A549 (cell line): ENCODE measurements at regions not wholly inside any gene's neighbourhood (a gene's known extent, or its start where the extent isn't known, plus 50 kb on each side); places are given as distances from the start of the nearest gene placed in this dataset.

Experiments used
- BHLHE40 ChIP-seq: IDR thresholded peaks from 2 replicates; pipeline ENCODE4 v1.6.1; 2012; ENCODE audit warnings: low read depth, low read length, inconsistent platforms
- CEBPB ChIP-seq, 2 experiments: fragments of >200 bp in 1 of 2; sonication (Bioruptor Twin) in 1 of 2; formaldehyde crosslinking in 1 of 2; IDR thresholded peaks; 2 replicates each; pipeline ENCODE4 v1.6.1; 2012 to 2016
- CTCF ChIP-seq: fragments of >200 bp; sonication (Bioruptor Twin); formaldehyde crosslinking; IDR thresholded peaks from 3 replicates; pipeline ENCODE4 v1.5.1; 2016
- FOSL2 ChIP-seq, 2 experiments: fragments of 450-650 bp in 1 of 2; fragments of >200 bp in 1 of 2; sonication (Bioruptor Twin) in 1 of 2; formaldehyde crosslinking; IDR thresholded peaks; 2 replicates each; pipeline versions ENCODE4 v1.5.0 to v1.6.1; 2016 to 2020; ENCODE audit warnings: mild to moderate bottlenecking in 1 of 2, moderate library complexity in 1 of 2
- MAX ChIP-seq: IDR thresholded peaks from 2 replicates; pipeline ENCODE4 v1.6.1; 2012
- MAZ ChIP-seq: fragments of 150-350 bp; IDR thresholded peaks from 2 replicates; pipeline ENCODE4 v1.6.1; 2014; ENCODE audit warnings: antibody characterized with exemption, low read depth, low read length, borderline replicate concordance
- POLR2A ChIP-seq: IDR thresholded peaks from 2 replicates; pipeline ENCODE4 v1.6.1; 2012; ENCODE audit warnings: mild to moderate bottlenecking, low read length
- RAD21 ChIP-seq, 2 experiments: fragments of >200 bp in 1 of 2; sonication (Bioruptor Twin) in 1 of 2; formaldehyde crosslinking in 1 of 2; IDR thresholded peaks in 1 of 2; conservative IDR thresholded peaks in 1 of 2; 2 replicates in 1 of 2; 3 replicates in 1 of 2; pipeline ENCODE4 v1.6.1; 2012 to 2018; ENCODE audit warnings: inconsistent platforms in 1 of 2
- REST ChIP-seq: fragments of 200-600 bp; sonication (generic); IDR thresholded peaks from 2 replicates; pipeline ENCODE4 v1.6.1; 2016; ENCODE audit warnings: antibody characterized with exemption, mild to moderate bottlenecking, moderate library complexity
- SMC3 ChIP-seq: fragments of >200 bp; sonication (Bioruptor Twin); formaldehyde crosslinking; IDR thresholded peaks from 3 replicates; pipeline ENCODE4 v1.6.1; 2018; ENCODE audit warnings: inconsistent platforms

- TF ChIP-seq SMC3 (no peak), CTCF (no peak), MAX (no peak), FOSL2 (IDR thresholded peaks at IDR 0.05) (no peak), FOSL2 (CRISPR knock-in tag; IDR thresholded peaks at IDR 0.05) (no peak), REST (no peak), MAZ (no peak), RAD21 (conservative IDR thresholded peaks at IDR 0.05 in 1 of 2, IDR thresholded peaks at IDR 0.05 in 1 of 2) (no peak), CEBPB (IDR thresholded peaks at IDR 0.05) (no peak), BHLHE40 (no peak), POLR2A (no peak)
Measured at GRCh38 chr7:32681174-32681518, 185.9 kb downstream of the AVL9 start.
